Dermis microvascular lymphatic vessel endothelial cell (primary cell): ENCODE measurements at regions not wholly inside any gene's neighbourhood (a gene's known extent, or its start where the extent isn't known, plus 50 kb on each side); places are given as distances from the start of the nearest gene placed in this dataset.
"Not testable (repeated sequence)": the region's sequence is repeated elsewhere in the genome, so short reads cannot be mapped to it uniquely, and the experiment has no call there.

Source experiments
- DNase-seq, 2 donors: peaks; one replicate each; pipeline versions ENCODE4 v3.0.0 to v3.0.0-alpha.2; 2010; ENCODE audit warnings: low read depth in 2 of 2

- no peak for DNase-seq
These were observed 157.0 kb downstream of the ADSS2 start for GRCh38 chr1:244294599-244295224.

GRCh38 chr1:244296003-244296402 is 155.7 kb downstream of the ADSS2 start:
- DNase-seq = no peak

GRCh38 chr1:244296447-244296846 is 155.3 kb downstream of the ADSS2 start:
- DNase-seq = peak in 1 of 2 donors; percentile 29

GRCh38 chr1:244297087-244297486 is 154.6 kb downstream of the ADSS2 start:
- DNase-seq = no peak

- no peak for DNase-seq
These were observed 154.1 kb downstream of the ADSS2 start for GRCh38 chr1:244297616-244298015.

- not testable (repeated sequence) for DNase-seq
These were observed 151.7 kb downstream of the ADSS2 start for GRCh38 chr1:244300029-244300375.

- DNase-seq = no peak
These were observed 150.0 kb downstream of the ADSS2 start for GRCh38 chr1:244301595-244302130.

GRCh38 chr1:244302876-244303609 is 148.7 kb downstream of the ADSS2 start:
- peak in 1 of 2 donors; percentile 54 for DNase-seq

GRCh38 chr1:244303610-244303969 is 148.1 kb downstream of the ADSS2 start:
- no peak for DNase-seq

- no peak for DNase-seq
These were observed 147.6 kb downstream of the ADSS2 start for GRCh38 chr1:244304156-244304555.

- no peak for DNase-seq
These were observed 147.1 kb downstream of the ADSS2 start for GRCh38 chr1:244304656-244305055.

GRCh38 chr1:244305776-244306341 is 145.8 kb downstream of the ADSS2 start:
- no peak for DNase-seq

- DNase-seq = no peak
These were observed 145.2 kb downstream of the ADSS2 start for GRCh38 chr1:244306544-244306943.

- not testable (repeated sequence) for DNase-seq
These were observed 142.5 kb downstream of the ADSS2 start for GRCh38 chr1:244309191-244309590.

- DNase-seq = no peak
These were observed 139.8 kb downstream of the ADSS2 start for GRCh38 chr1:244311784-244312532.

GRCh38 chr1:244313346-244313745 is 138.4 kb downstream of the ADSS2 start:
- no peak for DNase-seq

GRCh38 chr1:244314921-244315559 is 136.7 kb downstream of the ADSS2 start:
- peak in 1 of 2 donors; percentile 75 for DNase-seq

GRCh38 chr1:244315996-244316395 is 135.7 kb downstream of the ADSS2 start:
- DNase-seq = no peak

- DNase-seq = no peak
These were observed 135.3 kb downstream of the ADSS2 start for GRCh38 chr1:244316407-244316806.

GRCh38 chr1:244316986-244317655 is 134.6 kb downstream of the ADSS2 start:
- DNase-seq = no peak

GRCh38 chr1:244318078-244318477 is 133.6 kb downstream of the ADSS2 start:
- DNase-seq = no peak
